GF-D8 (cell line): ENCODE measurements at regions not wholly inside any gene's neighbourhood (a gene's known extent, or its start where the extent isn't known, plus 50 kb on each side); places are given as distances from the start of the nearest gene placed in this dataset.

ENCODE experiments used
- DNase-seq: peaks from one replicate; lab custom pipeline; 2025; lab: John Stamatoyannopoulos, UW

- no peak for DNase-seq
Observed at GRCh38 chr5:115402822-115403577, 106.5 kb upstream of the CCDC112 start.

- DNase-seq, result no peak
Observed at GRCh38 chr5:115402092-115402491, 105.6 kb upstream of the CCDC112 start.

DNA sequence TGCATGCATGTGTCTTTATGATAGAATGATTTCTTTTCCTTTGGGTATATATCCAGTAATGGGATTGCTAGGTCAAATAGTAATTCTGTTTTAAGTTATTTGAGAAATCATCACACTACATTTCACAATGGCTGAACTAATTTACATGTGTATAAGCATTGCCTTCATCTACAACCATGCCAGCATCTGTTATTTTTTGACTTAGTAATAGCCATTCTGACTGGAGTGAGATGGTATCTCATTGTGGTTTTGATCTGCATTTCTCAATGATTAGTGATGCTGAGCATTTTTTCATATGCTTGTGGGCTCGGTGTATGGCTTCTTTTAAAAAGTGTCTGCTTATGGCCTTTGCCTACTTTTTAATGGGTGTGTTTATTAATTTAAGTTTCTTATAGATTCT is 102.3 kb upstream of the CCDC112 start:
- no peak for DNase-seq

DNA sequence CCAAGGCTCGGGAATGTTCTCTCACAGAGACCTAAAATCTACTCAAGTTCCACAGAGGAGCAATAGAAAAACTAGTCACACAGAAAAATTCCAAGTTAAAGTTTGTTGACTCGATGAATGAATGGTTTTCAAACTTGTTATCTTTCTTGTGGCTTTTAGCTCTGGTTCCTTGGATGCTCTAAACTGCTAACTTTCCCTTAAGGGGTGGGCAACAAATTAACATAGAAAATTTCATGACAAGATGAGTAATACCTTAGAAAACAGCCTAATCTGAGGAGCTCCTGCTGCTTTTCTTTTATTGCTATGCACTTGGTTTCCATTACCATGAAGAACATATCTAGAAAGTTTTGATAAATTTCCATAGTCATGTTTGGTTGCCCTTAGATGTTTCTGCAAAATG is 100.2 kb upstream of the CCDC112 start:
- no peak for DNase-seq

- DNase-seq, result no peak
Observed at GRCh38 chr5:115396081-115396480, 99.6 kb upstream of the CCDC112 start.

GRCh38 chr5:115394531-115394930 is 98.1 kb upstream of the CCDC112 start:
- no peak for DNase-seq

GRCh38 chr5:115393239-115393638 is 96.8 kb upstream of the CCDC112 start:
- no peak for DNase-seq

DNA sequence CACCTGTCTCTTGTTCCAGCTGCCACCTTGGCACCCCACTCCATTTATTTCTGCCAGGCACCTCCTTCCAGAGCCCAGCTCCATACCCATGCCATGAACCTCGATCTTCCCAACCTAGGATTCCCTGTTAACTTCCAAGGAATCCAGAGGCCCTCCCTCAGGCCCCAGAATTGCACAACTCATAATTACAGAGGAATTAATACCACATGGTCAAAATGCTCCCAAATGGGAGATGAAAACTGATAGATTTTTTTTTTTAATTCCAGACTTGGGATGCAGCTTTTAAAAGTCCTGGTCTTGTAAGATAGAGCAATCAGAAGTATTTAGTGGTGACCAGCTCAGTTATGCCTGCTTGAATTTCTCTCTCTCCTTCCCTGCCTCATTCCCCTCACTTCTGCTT is 96.2 kb upstream of the CCDC112 start:
- DNase-seq, result no peak

DNA sequence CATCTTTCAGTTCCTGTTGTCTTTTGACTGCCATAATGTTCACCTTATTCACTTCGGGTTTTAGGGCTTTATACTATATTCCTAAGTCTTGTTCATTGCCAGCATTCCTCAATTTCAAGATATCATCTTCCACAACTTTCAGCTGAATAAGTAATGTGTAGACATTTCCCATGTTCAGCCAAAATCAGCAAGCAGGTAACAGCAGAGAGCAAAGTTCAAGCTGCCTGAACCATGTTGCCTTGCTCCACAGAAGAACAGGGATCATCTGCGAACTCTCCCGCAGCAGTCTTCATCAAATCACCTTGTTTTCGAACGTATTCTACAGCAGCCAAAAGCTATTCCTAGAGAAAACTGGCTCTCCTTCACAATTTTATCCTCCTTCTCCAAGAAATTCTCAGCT is 95.3 kb upstream of the CCDC112 start:
- DNase-seq, result no peak

DNA sequence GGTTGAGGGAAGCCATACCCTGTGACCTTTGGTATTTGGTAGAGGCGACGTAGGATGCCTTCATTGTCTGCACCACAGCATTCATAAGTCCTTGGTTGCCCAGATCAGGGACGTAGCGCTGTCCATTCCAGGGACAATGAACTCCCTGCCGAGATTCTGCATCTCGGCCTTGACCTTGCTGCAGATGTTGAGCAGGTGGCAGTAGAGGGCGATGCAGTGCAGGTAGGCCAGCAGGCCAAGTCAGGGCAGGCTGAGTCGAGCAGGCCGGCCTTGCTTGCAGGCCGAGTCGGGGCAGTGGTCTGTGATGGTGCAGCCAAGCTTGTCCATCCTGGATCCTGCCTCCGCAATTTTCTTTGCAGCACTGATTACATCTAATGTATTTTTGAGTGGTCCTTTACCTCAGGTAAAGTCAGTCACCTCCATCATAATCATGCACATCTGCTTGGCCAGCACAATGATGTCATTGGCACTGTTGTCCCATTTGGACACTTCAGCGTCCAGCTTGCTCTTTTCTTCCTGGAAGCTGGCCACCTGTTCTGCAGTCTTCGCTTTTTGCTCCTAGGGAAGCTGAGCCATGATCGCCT is 93.4 kb upstream of the CCDC112 start:
- no peak for DNase-seq

DNA sequence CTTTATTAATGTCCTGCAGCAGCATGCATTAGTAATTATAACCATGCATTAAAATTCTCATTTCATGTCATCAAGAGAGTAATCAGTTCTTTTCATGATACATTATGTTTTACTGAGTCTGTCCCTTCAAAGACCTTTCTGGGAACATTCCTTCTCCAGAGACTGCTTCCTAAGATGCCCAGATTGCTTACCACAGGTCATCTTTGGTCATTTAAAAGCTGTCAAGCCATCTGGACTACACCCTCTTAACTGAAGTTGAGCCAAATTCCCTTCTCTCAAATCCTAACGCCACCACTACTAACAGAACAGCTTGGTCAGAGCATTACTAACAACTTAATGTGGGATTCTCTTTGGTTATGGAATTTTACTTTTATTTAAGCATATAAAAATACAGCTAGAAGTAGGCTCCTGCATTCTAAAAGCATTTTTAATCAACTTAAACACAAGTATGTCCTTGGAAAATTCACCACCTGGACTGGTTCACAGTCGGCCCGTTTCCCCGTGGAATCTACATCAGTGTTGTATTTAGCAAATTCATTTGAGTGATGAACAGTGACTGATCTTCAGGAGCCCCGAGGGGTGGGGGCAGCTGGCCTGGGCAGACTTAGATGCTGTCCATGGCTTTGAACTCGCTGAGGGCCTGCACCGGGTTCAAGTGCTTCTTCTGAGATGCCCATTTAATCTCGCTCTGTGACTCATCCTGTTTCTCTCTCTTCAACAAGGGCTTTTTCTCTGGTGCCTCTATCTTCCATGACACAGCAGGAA is 92.8 kb upstream of the CCDC112 start:
- DNase-seq, result no peak

DNA sequence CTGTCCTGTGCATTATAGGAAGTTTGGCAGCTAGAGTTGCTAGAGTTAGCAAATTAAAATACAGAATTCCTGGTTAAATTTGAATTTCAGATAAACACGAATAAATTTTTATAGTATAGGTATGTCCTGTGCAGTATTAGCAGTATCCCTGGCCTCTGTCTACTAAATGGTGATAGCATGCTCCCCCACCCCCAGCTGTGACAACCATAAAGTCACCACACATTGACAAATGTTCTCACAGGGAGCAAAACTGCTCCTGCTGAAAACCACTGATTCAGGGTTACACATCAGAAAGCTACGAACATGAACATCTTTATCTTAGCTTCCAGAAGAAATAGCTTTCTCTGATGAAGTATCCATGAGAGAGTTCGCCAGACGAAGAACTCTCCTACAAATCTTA is 91.8 kb upstream of the CCDC112 start:
- no peak for DNase-seq

GRCh38 chr5:115387816-115388215 is 91.4 kb upstream of the CCDC112 start:
- no peak for DNase-seq

GRCh38 chr5:115386657-115387056 is 90.2 kb upstream of the CCDC112 start:
- no peak for DNase-seq

DNA sequence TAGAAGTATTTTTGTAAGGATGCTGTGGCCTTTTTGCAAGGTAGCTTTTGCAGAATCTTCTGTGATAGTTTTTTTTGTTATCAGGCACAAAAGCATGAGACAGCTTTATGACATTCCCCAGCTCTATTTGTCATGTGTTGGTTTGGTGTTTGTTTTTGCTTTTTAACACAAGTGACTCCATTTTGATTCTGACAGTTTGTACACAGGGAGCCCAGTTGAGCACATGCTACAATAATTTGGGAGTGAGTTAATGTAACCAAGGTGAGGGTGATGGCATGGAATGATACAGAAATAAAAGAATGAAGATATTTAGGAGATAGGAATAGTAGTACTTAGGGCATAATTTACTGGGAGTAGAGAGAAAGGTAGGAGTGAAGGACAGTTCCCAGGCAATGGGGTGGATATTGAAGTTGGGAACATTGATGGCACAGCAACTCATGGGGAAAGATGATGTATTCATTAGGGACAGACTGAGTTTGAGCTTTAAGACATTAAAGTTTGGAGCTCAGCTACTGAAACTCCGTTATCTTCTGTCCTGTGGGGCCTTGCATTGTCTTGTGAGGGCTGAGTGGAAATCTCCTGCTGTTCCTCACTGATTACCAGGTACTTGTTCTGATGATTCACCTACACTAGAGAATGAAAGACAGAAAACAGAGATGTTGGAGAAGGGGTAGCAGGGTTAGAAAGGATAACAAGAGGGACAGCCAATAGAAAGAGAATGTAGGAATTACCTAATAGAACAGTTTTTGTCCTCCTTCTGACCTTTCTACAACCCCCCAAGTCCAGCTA is 88.3 kb upstream of the CCDC112 start:
- DNase-seq, result no peak

DNA sequence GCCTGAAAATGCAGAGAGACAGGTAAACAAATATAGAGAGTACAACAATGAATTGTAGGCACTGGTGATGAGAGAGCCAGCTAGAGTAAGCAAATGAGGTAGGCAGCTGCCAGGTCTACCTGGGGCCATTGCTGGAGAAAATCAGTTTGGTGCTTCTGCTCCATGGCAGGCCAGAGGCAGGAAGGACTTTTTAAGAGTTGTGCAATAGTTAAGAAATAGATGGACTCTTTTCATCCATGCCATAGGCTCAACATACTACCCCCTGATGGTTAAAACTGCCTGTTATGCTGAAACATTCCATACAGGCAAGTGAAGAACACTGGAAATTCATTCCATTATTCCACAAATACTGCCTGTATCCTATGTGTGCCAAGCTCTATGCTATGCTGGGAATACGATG is 86.5 kb upstream of the CCDC112 start:
- no peak for DNase-seq

GRCh38 chr5:115381911-115382662 is 85.6 kb upstream of the CCDC112 start:
- no peak for DNase-seq

GRCh38 chr5:115379622-115380344 is 83.3 kb upstream of the CCDC112 start:
- no peak for DNase-seq

- DNase-seq, result no peak
Observed at GRCh38 chr5:115378754-115379153, 82.3 kb upstream of the CCDC112 start.

DNA sequence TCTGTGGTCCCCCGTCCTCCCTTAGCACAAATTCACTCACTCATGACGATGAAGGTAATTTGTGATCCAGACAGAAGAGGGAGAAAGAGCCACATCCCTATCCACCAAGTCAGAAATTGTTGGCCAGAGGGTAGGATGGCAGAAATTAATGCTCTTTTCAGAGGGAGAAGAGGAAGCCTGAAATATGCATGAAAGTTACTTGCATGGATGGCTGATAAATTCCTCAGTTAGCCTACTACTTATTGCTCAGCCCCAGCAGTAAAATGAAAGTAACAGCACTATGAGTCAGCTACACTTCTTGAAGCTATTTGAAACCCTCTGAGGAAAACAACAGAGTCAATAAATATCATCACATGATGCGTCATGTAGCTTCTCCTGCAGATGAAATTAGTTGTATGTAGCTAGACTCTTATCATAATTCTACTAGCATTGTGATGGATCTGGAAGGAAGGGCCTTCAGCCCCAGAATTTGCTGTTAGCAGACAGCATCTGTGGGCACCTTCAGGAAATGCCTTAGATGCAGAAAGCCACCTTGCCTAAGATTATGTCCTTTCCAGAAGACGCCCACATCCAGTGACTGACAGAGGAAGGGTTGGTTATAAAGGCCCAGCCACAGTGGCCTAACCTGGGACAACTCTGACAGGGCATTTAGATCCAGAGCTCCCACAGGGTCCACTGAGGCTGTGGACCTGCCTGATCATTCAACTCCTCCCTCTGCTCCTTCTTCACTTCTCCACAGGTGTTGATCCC is 81.2 kb upstream of the CCDC112 start:
- no peak for DNase-seq
